OCI-LY7 (cell line): ENCODE measurements at regions not wholly inside any gene's neighbourhood (a gene's known extent, or its start where the extent isn't known, plus 50 kb on each side); places are given as distances from the start of the nearest gene placed in this dataset.

Experiments
- BruUV-seq: library from RNA; stranded (reverse); fragments of 400-500 nt; replicated peaks from 2 replicates; lab custom pipeline; 2021; lab: Mats Ljungman, UMichigan
- CTCF ChIA-PET: fragments of 300-600 bp; sonication (Branson Sonifier 250); formaldehyde crosslinking; loops from one replicate; lab custom pipeline; 2022; ENCODE audit warnings: antibody characterized with exemption; ENCODE audit not compliant: unreplicated experiment; lab: Charles Lee
- POLR2A ChIA-PET: fragments of 300-600 bp; sonication (Branson Sonifier 250); formaldehyde crosslinking; loops from one replicate; lab custom pipeline; 2022; ENCODE audit warnings: antibody characterized with exemption; lab: Charles Lee
- DNase-seq: peaks from one replicate; pipeline ENCODE4 v3.0.0-alpha.2; 2015; ENCODE audit warnings: low spot score
- H2AFZ ChIP-seq: fragments of 200-600 bp; sonication (generic), shearing (Covaris generic); 2 replicates; pipeline ENCODE4 v1.6.1; 2014; ENCODE audit warnings: mild to moderate bottlenecking, antibody characterized with exemption, low read length, moderate library complexity
- H3K27ac ChIP-seq: fragments of 200-600 bp; sonication (generic); 2 replicates; pipeline ENCODE4 v1.5.1; 2014; ENCODE audit warnings: mixed run types, low read depth, mild to moderate bottlenecking, moderate library complexity, low read length, inconsistent platforms; ENCODE audit not compliant: poor library complexity, severe bottlenecking
- H3K36me3 ChIP-seq: fragments of 200-600 bp; sonication (generic); 2 replicates; pipeline ENCODE4 v1.6.1; 2014; ENCODE audit warnings: mild to moderate bottlenecking, antibody characterized with exemption, low read length, moderate library complexity, mixed read lengths; ENCODE audit not compliant: insufficient read depth
- H3K4me1 ChIP-seq: fragments of 200-600 bp; sonication (generic); 2 replicates; pipeline ENCODE4 v1.5.1; 2014; ENCODE audit warnings: mild to moderate bottlenecking, low read length; ENCODE audit not compliant: insufficient read depth, poor library complexity, severe bottlenecking
- H3K4me2 ChIP-seq: fragments of 200-600 bp; sonication (generic); 2 replicates; pipeline ENCODE4 v1.6.1; 2014; ENCODE audit warnings: mild to moderate bottlenecking, low read length
- H3K4me3 ChIP-seq: fragments of 200-600 bp; sonication (generic); 2 replicates; pipeline ENCODE4 v1.5.1; 2014; ENCODE audit warnings: mild to moderate bottlenecking, low read depth, low read length; ENCODE audit not compliant: poor library complexity, severe bottlenecking
- H3K79me2 ChIP-seq: fragments of 200-600 bp; sonication (generic); 2 replicates; pipeline ENCODE4 v1.6.1; 2016; ENCODE audit warnings: low read depth, mild to moderate bottlenecking, low read length, moderate library complexity, mixed read lengths; ENCODE audit not compliant: insufficient read depth
- H3K9me2 ChIP-seq: fragments of 200-600 bp; sonication (generic); 2 replicates; pipeline ENCODE4 v1.6.1; 2016; ENCODE audit warnings: mild to moderate bottlenecking, low read length, mixed read lengths; ENCODE audit not compliant: insufficient read depth
- H3K9me3 ChIP-seq: fragments of 200-600 bp; sonication (generic); 2 replicates; pipeline ENCODE4 v1.6.1; 2014; ENCODE audit warnings: mild to moderate bottlenecking, mixed run types, low read length, mixed read lengths
- H4K20me1 ChIP-seq: fragments of 200-600 bp; sonication (generic); 2 replicates; pipeline ENCODE4 v1.6.1; 2014; ENCODE audit warnings: mild to moderate bottlenecking, antibody characterized with exemption, low read length, moderate library complexity, mixed read lengths; ENCODE audit not compliant: insufficient read depth
- CTCF ChIP-seq: fragments of 200-600 bp; sonication (generic); conservative IDR thresholded peaks from 2 replicates; pipeline ENCODE4 v1.5.1; 2014; ENCODE audit warnings: mild to moderate bottlenecking, antibody characterized with exemption, low read length, moderate library complexity, mixed read lengths
- EZH2phosphoT487 ChIP-seq: fragments of 200-600 bp; sonication (generic); IDR thresholded peaks from 2 replicates; pipeline ENCODE4 v1.6.1; 2018; ENCODE audit warnings: low read depth, borderline replicate concordance, mild to moderate bottlenecking, mixed run types, antibody characterized with exemption, low read length, moderate library complexity, mixed read lengths
- intact Hi-C: fragments of 100-400 bp; cut with micrococcal nuclease; formaldehyde crosslinking; loops from one replicate; pipeline ENCODE4 v1.10.0; 2022; ENCODE audit not compliant: unreplicated experiment

GRCh38 chr2:49369101-49369500, 214.8 kb upstream of the FSHR start:
- H3K4me3 ChIP-seq = no peak overlapping the region
- POLR2A ChIA-PET = no interaction called here
- no TSS peak for BruUV-seq
- TF ChIP-seq CTCF = no peak
- no peak for TF ChIP-seq EZH2phosphoT487
- no peak for DNase-seq
- no peaks in the 10 kb centered on the region for H3K4me1 ChIP-seq
- no peaks in the 10 kb centered on the region for H3K9me3 ChIP-seq
- H4K20me1 ChIP-seq = no peaks in the 10 kb centered on the region
- no peaks in the 10 kb centered on the region for H3K9me2 ChIP-seq
- no peak overlapping the region for H3K4me2 ChIP-seq
- no peaks in the 10 kb centered on the region for H3K36me3 ChIP-seq
- no peaks in the 10 kb centered on the region for H3K79me2 ChIP-seq
- no peak overlapping the region for H2AFZ ChIP-seq
- intact Hi-C loops = no loop called here
- H3K27ac ChIP-seq = no peak overlapping the region
- CTCF ChIA-PET = no interaction called here

GRCh38 chr2:49367003-49367402, 212.7 kb upstream of the FSHR start:
- H4K20me1 ChIP-seq = no peaks in the 10 kb centered on the region
- no peak overlapping the region for H2AFZ ChIP-seq
- DNase-seq = no peak
- no peak overlapping the region for H3K27ac ChIP-seq
- no peak overlapping the region for H3K4me3 ChIP-seq
- H3K79me2 ChIP-seq = no peaks in the 10 kb centered on the region
- H3K4me1 ChIP-seq = no peaks in the 10 kb centered on the region
- CTCF ChIA-PET = no interaction called here
- POLR2A ChIA-PET = no interaction called here
- no peak for TF ChIP-seq EZH2phosphoT487
- TF ChIP-seq CTCF = no peak
- H3K9me2 ChIP-seq = no peaks in the 10 kb centered on the region
- H3K4me2 ChIP-seq = no peak overlapping the region
- intact Hi-C loops = no loop called here
- no peaks in the 10 kb centered on the region for H3K36me3 ChIP-seq
- no TSS peak for BruUV-seq
- no peaks in the 10 kb centered on the region for H3K9me3 ChIP-seq

- ChIA-PET CTCF (no interaction called here), POLR2A (no interaction called here)
- Histone ChIP-seq H3K4me1 (no peaks in the 10 kb centered on the region), H3K4me2 (no peak overlapping the region), H3K27ac (no peak overlapping the region), H3K9me2 (no peaks in the 10 kb centered on the region), H4K20me1 (no peaks in the 10 kb centered on the region), H3K4me3 (no peak overlapping the region), H3K79me2 (no peaks in the 10 kb centered on the region), H3K36me3 (no peaks in the 10 kb centered on the region), H3K9me3 (no peaks in the 10 kb centered on the region), H2AFZ (no peak overlapping the region)
- intact Hi-C loops = no loop called here
- no peak for TF ChIP-seq EZH2phosphoT487
- DNase-seq = no peak
- BruUV-seq = no TSS peak
Observed at GRCh38 chr2:49360407-49360767, 206.1 kb upstream of the FSHR start.
